ENCODE measurements at regions not wholly inside any gene's neighbourhood (a gene's known extent, or its start where the extent isn't known, plus 50 kb on each side); places are given as distances from the start of the nearest gene placed in this dataset.

DNA sequence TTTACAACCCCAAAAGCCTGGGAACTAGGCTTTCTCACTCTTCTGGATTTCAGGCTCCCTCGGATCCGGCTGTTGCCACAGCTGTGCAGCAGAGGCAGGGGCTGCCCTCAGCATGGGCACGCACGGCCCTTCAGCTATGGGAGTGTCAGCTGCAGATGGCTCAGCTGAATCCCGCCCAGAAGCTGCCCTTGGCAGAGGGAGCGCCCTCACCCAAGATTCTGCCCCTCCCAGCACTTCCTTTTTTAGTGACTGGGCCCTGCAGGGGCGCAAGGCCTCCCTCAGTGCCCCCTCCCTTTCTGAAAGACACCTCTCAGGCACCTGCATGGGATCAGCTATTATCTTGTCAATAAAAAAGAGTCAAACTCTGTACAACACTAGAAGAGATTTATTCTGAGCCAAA lies 67.9 kb upstream of the THBS2 start:
- no peak overlapping the region for H3K4me3 Mint-ChIP-seq
- H3K9me3 Mint-ChIP-seq, result peaks cover 0 to 2% (median 0%) of the 10 kb centered on the region in 6 donors
- H3K36me3 Mint-ChIP-seq, result no peaks in the 10 kb centered on the region
- H3K27me3 Mint-ChIP-seq (ENCODE audit: low read depth in 3 of 3), result peaks cover 1 to 10% (median 4%) of the 10 kb centered on the region in 3 donors
- no peak for DNase-seq
- H3K4me1 Mint-ChIP-seq, result no peaks in the 10 kb centered on the region
- no peak overlapping the region for H3K27ac Mint-ChIP-seq

DNA sequence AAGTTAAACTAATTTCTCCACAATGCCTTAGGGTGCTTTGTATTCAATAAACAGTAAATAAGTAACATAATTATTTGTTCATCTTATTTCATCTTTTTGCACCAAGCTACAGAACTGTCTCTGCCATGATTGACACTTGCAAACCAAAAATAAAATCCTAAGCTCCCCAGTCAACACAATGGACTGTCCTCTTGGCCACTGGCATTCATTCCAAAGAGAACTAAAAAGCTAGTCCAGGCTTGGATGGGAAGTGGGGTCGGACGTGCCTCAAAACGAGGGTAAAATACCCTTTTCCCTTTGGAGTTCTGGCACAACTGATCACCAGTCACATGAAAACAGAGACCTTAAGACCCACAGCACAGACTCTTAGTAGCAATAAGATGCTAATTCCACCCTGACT lies 66.4 kb upstream of the THBS2 start:
- H3K4me3 Mint-ChIP-seq, result no peak overlapping the region
- no peak for DNase-seq
- no peak overlapping the region for H3K27ac Mint-ChIP-seq
- H3K36me3 Mint-ChIP-seq, result no peaks in the 10 kb centered on the region
- peaks cover 0 to 2% (median 0%) of the 10 kb centered on the region in 6 donors for H3K9me3 Mint-ChIP-seq
- H3K4me1 Mint-ChIP-seq, result no peaks in the 10 kb centered on the region
- peaks cover 0 to 4% (median 3%) of the 10 kb centered on the region in 3 donors for H3K27me3 Mint-ChIP-seq (ENCODE audit: low read depth in 3 of 3)

DNA sequence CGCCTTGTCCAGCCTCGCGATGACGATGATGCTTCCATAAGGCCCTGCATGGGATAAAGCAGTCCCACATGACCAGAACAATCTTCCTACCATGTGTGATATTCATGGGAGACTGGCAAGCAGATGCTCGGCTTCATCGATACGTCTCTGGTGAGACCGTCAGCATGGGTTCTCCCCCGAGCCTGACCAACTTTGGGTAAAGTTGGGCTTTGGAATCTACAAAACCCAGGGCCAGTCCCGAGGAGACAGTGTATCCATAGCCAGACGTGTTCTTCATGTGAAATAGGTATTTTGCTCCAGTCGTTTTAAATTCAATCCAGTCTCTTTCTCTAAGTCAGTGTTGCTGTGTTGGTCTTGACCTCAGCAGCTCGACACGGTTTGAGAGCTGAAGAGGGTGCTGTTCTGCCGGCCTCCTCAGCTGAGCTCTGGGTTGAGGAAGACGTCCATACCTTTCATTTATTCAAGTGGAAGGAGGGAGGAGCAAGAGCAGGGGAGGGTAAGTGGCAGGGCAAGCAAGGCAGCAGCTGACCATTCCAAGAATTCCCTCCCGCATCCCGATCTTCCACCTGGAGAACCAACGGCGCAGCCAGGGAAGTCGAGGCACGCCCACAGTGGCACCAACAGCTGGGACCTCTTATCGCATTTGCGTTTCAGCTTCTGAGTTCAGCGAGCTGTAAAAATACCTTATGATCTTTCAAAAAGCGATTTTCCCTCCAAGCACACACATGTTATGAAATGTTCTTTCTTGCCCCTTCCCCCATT lies 64.0 kb upstream of the THBS2 start:
- DNase-seq, result no peak
- peaks cover 0 to 2% (median 0%) of the 10 kb centered on the region in 6 donors for H3K9me3 Mint-ChIP-seq
- no peaks in the 10 kb centered on the region for H3K4me1 Mint-ChIP-seq
- H3K27ac Mint-ChIP-seq, result no peak overlapping the region
- H3K36me3 Mint-ChIP-seq, result no peaks in the 10 kb centered on the region
- H3K4me3 Mint-ChIP-seq, result no peak overlapping the region
- H3K27me3 Mint-ChIP-seq (ENCODE audit: low read depth in 3 of 3), result peaks cover 0 to 4% (median 3%) of the 10 kb centered on the region in 3 donors

DNA sequence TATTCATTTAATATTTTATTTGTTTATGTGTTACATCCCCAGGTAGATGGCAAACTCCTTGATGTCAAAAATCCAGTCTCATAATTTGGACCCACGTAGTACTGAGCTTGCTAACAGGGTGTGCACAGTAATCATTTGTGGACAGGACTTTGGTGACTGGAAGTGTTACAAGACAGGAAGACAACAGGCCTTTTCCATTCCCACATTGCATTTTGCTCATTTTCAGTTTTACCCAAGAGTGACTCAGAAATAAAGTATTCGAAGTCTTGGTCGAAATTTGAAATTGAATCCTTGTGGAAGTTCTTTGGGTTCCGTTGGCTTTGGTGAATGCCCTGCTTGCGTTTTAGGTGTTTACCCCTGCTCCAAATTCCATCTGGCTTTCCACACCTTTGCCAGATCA lies 63.0 kb upstream of the THBS2 start:
- Mint-ChIP-seq H3K27ac (no peak overlapping the region), H3K9me3 (peaks cover 0 to 2% (median 0%) of the 10 kb centered on the region in 6 donors), H3K27me3 (ENCODE audit: low read depth in 3 of 3) (peaks cover 3 to 4% (median 3%) of the 10 kb centered on the region in 3 donors), H3K4me3 (no peak overlapping the region), H3K4me1 (no peaks in the 10 kb centered on the region), H3K36me3 (no peaks in the 10 kb centered on the region)
- no peak for DNase-seq

DNA sequence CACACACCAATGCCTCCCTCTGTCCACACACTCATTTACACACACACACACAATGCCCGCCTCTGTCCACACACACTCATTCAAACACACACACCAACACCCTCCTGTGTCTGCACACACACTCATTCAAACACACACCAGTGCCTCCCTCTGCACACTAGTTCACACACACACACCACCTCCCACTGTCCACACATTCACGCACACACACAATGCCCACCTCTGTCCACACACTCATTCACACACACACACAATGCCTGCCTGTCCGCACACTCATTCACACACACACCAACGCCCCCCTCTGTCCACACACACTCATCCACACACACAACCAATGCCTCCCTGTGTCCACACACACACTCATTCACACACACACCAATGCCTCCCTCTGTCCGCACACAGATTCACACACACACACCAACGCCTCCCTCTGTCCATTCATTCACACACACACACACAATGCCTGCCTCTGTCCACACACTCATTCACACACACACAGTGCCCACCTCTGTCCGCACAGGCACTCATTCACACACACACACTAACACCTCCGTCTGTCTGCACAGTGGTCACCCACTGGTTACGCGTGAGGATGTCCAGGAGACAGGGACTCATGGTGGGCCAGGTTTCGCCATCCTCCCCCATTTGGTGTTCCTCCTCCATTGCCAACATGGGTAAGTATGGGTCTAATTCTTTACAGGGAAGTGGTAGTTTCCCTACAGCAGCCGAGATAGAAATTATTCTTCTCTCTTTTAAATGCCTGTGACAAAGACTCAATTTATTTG lies 62.4 kb upstream of the THBS2 start:
- DNase-seq, result no peak
- no peak overlapping the region for H3K27ac Mint-ChIP-seq
- H3K9me3 Mint-ChIP-seq, result peaks cover 0 to 2% (median 0%) of the 10 kb centered on the region in 6 donors
- no peak overlapping the region for H3K4me3 Mint-ChIP-seq
- H3K27me3 Mint-ChIP-seq (ENCODE audit: low read depth in 3 of 3), result peaks cover 3 to 4% (median 3%) of the 10 kb centered on the region in 3 donors
- H3K36me3 Mint-ChIP-seq, result no peaks in the 10 kb centered on the region
- no peaks in the 10 kb centered on the region for H3K4me1 Mint-ChIP-seq

DNA sequence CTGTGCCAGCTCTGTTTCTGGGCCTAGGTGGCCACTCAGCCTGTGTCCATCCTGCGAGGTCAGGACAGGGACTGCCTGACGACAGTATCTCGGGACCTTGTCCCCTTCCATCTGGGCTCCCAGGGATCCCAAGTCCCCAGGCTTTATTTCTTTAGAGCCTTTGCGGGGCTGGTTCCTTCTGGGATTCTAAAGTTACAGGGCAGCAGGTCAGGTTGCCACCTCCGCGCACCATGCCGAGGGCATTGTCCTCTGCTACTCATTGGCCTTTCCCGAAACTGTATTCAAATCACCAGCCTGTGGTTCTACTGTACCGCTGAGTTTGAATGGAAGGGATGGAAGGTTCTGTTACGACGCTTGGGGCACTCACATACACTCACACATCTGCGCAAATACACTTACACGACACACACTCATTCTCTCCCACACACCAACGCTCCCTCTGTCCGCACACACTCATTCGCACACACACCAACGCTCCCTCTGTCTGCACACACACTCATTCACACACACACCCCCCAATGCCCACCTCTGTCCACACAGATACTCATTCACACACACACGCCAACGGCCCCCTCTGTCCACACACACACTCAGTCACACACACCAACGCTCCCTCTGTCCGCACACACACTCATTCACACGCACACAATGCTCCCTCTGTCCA lies 59.8 kb upstream of the THBS2 start:
- Mint-ChIP-seq H3K27me3 (ENCODE audit: low read depth in 3 of 3) (peaks cover 2 to 6% (median 3%) of the 10 kb centered on the region in 3 donors), H3K4me1 (no peaks in the 10 kb centered on the region), H3K27ac (no peak overlapping the region), H3K36me3 (no peaks in the 10 kb centered on the region), H3K9me3 (peaks cover 0 to 2% (median 0%) of the 10 kb centered on the region in 6 donors), H3K4me3 (no peak overlapping the region)
- DNase-seq, result no peak

DNA sequence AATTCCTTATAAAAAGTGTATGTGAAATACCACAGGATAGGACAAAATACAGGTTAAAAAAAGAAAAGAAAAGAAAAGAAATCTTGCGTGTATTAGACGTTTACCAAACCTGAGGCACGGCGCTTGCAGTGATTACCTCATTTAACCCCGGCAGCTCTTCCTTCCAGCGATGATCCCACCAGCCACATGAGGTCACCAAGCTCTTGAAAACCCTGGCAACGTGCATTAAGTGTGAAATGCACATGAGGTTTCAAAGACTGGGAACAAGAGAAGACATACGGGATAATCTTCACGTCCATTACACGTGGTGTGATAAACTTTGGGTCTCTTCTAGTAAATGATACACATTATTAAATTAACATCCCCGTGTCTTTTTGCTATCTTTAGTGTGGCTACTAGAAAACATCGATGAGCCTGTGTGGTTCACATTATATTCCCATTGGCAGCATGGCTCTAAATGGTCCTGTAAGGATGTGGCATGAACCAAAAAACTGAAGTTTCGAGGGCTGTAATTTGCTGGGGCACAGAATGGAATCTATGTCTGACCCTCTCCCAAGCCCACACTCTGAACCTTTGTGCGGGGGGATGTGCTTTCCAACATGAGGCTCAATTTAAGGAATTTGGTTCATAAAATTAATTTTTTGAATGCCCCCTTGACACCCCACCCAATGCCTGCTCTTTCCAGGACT lies 59.2 kb upstream of the THBS2 start:
- Mint-ChIP-seq H3K27me3 (ENCODE audit: low read depth in 3 of 3) (peaks cover 2 to 6% (median 3%) of the 10 kb centered on the region in 3 donors), H3K27ac (no peak overlapping the region), H3K4me3 (no peak overlapping the region), H3K36me3 (no peaks in the 10 kb centered on the region), H3K9me3 (no peaks in the 10 kb centered on the region), H3K4me1 (no peaks in the 10 kb centered on the region)
- DNase-seq, result no peak

DNA sequence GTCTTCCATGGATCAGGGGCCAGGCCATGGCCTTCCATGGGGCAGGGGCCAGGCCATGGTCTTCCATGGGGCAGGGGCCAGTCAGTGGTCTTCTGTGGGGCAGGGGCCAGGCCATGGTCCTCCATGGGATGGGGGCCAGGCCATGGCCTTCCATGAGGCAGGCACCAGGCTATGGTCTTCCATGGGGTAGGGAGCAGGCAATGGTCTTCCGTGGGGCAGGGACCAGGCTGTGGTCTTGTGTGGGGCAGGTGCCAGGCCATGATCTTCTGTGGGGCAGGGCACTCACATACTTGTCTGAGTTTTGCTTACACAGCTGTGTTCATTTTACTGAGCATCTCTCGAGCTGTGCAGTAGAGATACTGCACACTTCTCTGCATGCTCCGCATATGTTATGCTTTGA lies 57.3 kb upstream of the THBS2 start:
- H3K4me1 Mint-ChIP-seq, result no peaks in the 10 kb centered on the region
- no peak overlapping the region for H3K4me3 Mint-ChIP-seq
- H3K27me3 Mint-ChIP-seq (ENCODE audit: low read depth in 3 of 3), result peaks cover 3 to 6% (median 4%) of the 10 kb centered on the region in 3 donors
- no peak for DNase-seq
- H3K27ac Mint-ChIP-seq, result no peak overlapping the region
- no peaks in the 10 kb centered on the region for H3K36me3 Mint-ChIP-seq
- H3K9me3 Mint-ChIP-seq, result no peaks in the 10 kb centered on the region
